ENCODE measurements at regions not wholly inside any gene's neighbourhood (a gene's known extent, or its start where the extent isn't known, plus 50 kb on each side); places are given as distances from the start of the nearest gene placed in this dataset.

GRCh38 chr4:12701384-12701783 lies 782.8 kb downstream of the RAB28 start:
- no peaks in the 10 kb centered on the region for H3K9me3 Mint-ChIP-seq
- no peak overlapping the region for H3K4me2 ChIP-seq
- ATAC-seq (no peak), DNase-seq (ENCODE audit: low spot score) (no peak)
- H3K27me3 Mint-ChIP-seq (ENCODE audit: insufficient read depth, low read depth, poor library complexity): no peaks in the 10 kb centered on the region
- H3K9me2 ChIP-seq (ENCODE audit: insufficient read depth): no peaks in the 10 kb centered on the region
- no peak overlapping the region for H3K4me3 ChIP-seq
- no peaks in the 10 kb centered on the region for H3K79me2 ChIP-seq (replicated peaks; ENCODE audit: insufficient read depth)
- TF ChIP-seq ZNF114 (CRISPR knock-in tag; IDR thresholded peaks at IDR 0.05) (no peak), EZH2phosphoT487 (IDR thresholded peaks at IDR 0.05; ENCODE audit: unreplicated experiment) (no peak), JUNB (IDR thresholded peaks at IDR 0.05; ENCODE audit: unreplicated experiment) (no peak)
- H3K36me3 ChIP-seq (ENCODE audit: insufficient read depth): no peaks in the 10 kb centered on the region
- H3K27ac ChIP-seq (ENCODE audit: low read depth): no peak overlapping the region
- H3F3A ChIP-seq (replicated peaks; ENCODE audit: low read depth): no peaks in the 10 kb centered on the region
- H3K27ac Mint-ChIP-seq: no peak overlapping the region
- no peaks in the 10 kb centered on the region for H3K27me3 ChIP-seq (ENCODE audit: insufficient read depth)
- no peaks in the 10 kb centered on the region for H3K4me1 ChIP-seq (ENCODE audit: insufficient read depth)
- no peak overlapping the region for H3K4me3 Mint-ChIP-seq
- H3K36me3 Mint-ChIP-seq (ENCODE audit: low read depth): no peaks in the 10 kb centered on the region
- no peaks in the 10 kb centered on the region for H3K4me1 Mint-ChIP-seq
- H2AFZ ChIP-seq: no peak overlapping the region
- no peaks in the 10 kb centered on the region for H4K20me1 ChIP-seq (replicated peaks; ENCODE audit: insufficient read depth)

- Histone ChIP-seq H3K27me3 (ENCODE audit: insufficient read depth) (no peaks in the 10 kb centered on the region), H4K20me1 (replicated peaks; ENCODE audit: insufficient read depth) (no peaks in the 10 kb centered on the region), H3K4me2 (no peak overlapping the region), H3K4me3 (no peak overlapping the region), H3K36me3 (ENCODE audit: insufficient read depth) (no peaks in the 10 kb centered on the region), H3K9me2 (ENCODE audit: insufficient read depth) (no peaks in the 10 kb centered on the region), H3K27ac (ENCODE audit: low read depth) (no peak overlapping the region), H3K4me1 (ENCODE audit: insufficient read depth) (no peaks in the 10 kb centered on the region), H2AFZ (no peak overlapping the region), H3K79me2 (replicated peaks; ENCODE audit: insufficient read depth) (no peaks in the 10 kb centered on the region), H3F3A (replicated peaks; ENCODE audit: low read depth) (no peaks in the 10 kb centered on the region)
- H3K36me3 Mint-ChIP-seq (ENCODE audit: low read depth): no peaks in the 10 kb centered on the region
- H3K9me3 Mint-ChIP-seq: no peaks in the 10 kb centered on the region
- ATAC-seq (no peak), DNase-seq (ENCODE audit: low spot score) (no peak)
- H3K4me1 Mint-ChIP-seq: no peaks in the 10 kb centered on the region
- no peak overlapping the region for H3K4me3 Mint-ChIP-seq
- no peak overlapping the region for H3K27ac Mint-ChIP-seq
- H3K27me3 Mint-ChIP-seq (ENCODE audit: insufficient read depth, low read depth, poor library complexity): no peaks in the 10 kb centered on the region
- TF ChIP-seq EZH2 (IDR thresholded peaks at IDR 0.05; ENCODE audit: low read depth, unreplicated experiment) (no peak), EZH2phosphoT487 (IDR thresholded peaks at IDR 0.05; ENCODE audit: unreplicated experiment) (no peak), CTCF (conservative IDR thresholded peaks at IDR 0.05; ENCODE audit: low read depth in 2 of 2) (no peak), STAT1 (IDR thresholded peaks at IDR 0.05; ENCODE audit: unreplicated experiment) (no peak), NANOG (IDR thresholded peaks at IDR 0.05; ENCODE audit: borderline replicate concordance) (no peak), CREB1 (CRISPR knock-in tag; IDR thresholded peaks at IDR 0.05; ENCODE audit: low read depth) (no peak), ZNF114 (CRISPR knock-in tag; IDR thresholded peaks at IDR 0.05) (no peak), REST (IDR thresholded peaks at IDR 0.05; ENCODE audit: unreplicated experiment) (no peak), POLR2AphosphoS5 (IDR thresholded peaks at IDR 0.05; ENCODE audit: low read depth) (no peak), JUNB (IDR thresholded peaks at IDR 0.05; ENCODE audit: unreplicated experiment) (no peak), ETS1 (IDR thresholded peaks at IDR 0.05) (no peak)
Measured at GRCh38 chr4:12697970-12698369, 786.2 kb downstream of the RAB28 start.
